HL-60 (cell line): ENCODE measurements at regions not wholly inside any gene's neighbourhood (a gene's known extent, or its start where the extent isn't known, plus 50 kb on each side); places are given as distances from the start of the nearest gene placed in this dataset.

Experiments used
- CTCF ChIP-seq: IDR thresholded peaks from one replicate; pipeline ENCODE4 v1.5.1; 2011; ENCODE audit warnings: low read length, control low read depth, inconsistent platforms; ENCODE audit not compliant: insufficient read depth
- POLR2AphosphoS5 ChIP-seq: IDR thresholded peaks from 2 replicates; pipeline ENCODE4 v1.6.1; 2012; ENCODE audit warnings: low read depth

GRCh38 chr5:167657016-167657415 is 634.4 kb upstream of the WWC1 start:
- TF ChIP-seq CTCF, result no peak
- TF ChIP-seq POLR2AphosphoS5, result no peak
